IPS DF 6.9 (cell line): ENCODE measurements at regions not wholly inside any gene's neighbourhood (a gene's known extent, or its start where the extent isn't known, plus 50 kb on each side); places are given as distances from the start of the nearest gene placed in this dataset.

Experiments used
- DNase-seq: peaks from one replicate; pipeline ENCODE4 v3.0.0-alpha.2; 2013; ENCODE audit warnings: low read depth, low spot score
- H3K27ac ChIP-seq: one replicate; pipeline ENCODE4 v1.5.1; 2013; ENCODE audit warnings: low read length, control low read depth
- H3K27me3 ChIP-seq: 2 replicates; pipeline ENCODE4 v1.6.1; 2013; ENCODE audit warnings: mild to moderate bottlenecking, low read length; ENCODE audit not compliant: control insufficient read depth, insufficient read depth
- H3K36me3 ChIP-seq: 2 replicates; pipeline ENCODE4 v1.6.1; 2013; ENCODE audit warnings: low read length; ENCODE audit not compliant: control insufficient read depth, insufficient read depth
- H3K4me1 ChIP-seq: 2 replicates; pipeline ENCODE4 v1.6.1; 2013; ENCODE audit warnings: low read length; ENCODE audit not compliant: control insufficient read depth, insufficient read depth
- H3K4me3 ChIP-seq: 2 replicates; pipeline ENCODE4 v1.5.1; 2013; ENCODE audit warnings: mild to moderate bottlenecking, low read length
- H3K9me3 ChIP-seq: 2 replicates; pipeline ENCODE4 v1.6.1; 2013; ENCODE audit warnings: low read length, inconsistent platforms; ENCODE audit not compliant: control insufficient read depth, insufficient read depth
- WGBS: extraction: QIAGEN DNeasy Blood & Tissue Kit; methylation state at CpG from one replicate; pipeline ENCODE4 v1.1.7; 2013; ENCODE audit warnings: mixed read lengths, missing lambda C conversion rate; ENCODE audit not compliant: insufficient read length, insufficient coverage; 5-methylcytosine and 5-hydroxymethylcytosine counted together

DNA sequence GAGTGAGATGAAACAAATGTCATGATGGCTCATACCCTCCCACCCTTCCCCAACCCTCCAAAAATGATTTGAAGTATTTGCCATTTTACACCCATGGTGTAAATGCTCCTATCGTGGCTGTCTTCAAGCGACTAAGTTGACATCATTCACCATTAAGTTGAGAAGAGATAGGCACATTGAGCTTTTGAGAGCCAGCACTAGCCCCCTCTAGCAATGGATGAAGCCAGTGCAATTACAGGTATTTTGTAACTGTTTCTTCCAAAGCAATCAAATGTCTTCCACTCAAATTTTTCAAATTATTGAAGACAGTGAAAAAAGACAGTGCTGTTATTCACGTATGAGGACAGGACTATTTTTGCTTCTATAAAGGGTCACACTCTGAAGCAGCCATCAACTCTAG is 371.5 kb upstream of the KLF4 start:
- Histone ChIP-seq H3K36me3 (no peaks in the 10 kb centered on the region), H3K27ac (no peak overlapping the region), H3K4me3 (no peak overlapping the region), H3K4me1 (no peaks in the 10 kb centered on the region), H3K9me3 (no peaks in the 10 kb centered on the region), H3K27me3 (no peaks in the 10 kb centered on the region)
- no peak for DNase-seq
- WGBS: no CpG with 5 or more reads among the region's 3 CpGs

DNA sequence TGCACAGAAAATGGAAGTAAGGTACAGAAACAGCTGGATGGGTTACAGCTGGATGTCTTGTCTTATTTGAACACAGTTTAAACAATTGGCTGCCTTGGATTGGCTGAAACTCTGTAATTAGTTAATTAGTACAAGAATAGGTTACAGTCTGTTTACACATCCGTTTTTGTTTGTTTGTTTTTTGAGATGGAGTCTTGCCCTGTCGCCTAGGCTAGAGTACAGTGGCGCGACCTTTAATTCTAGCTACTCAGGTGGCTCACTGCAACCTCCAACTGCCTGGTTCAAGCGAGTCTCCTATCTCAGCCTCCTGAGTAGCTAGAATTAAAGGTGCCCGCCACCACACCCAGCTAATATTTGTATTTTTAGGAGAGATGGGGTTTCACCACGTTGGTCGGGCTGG is 368.7 kb upstream of the KLF4 start:
- Histone ChIP-seq H3K9me3 (no peaks in the 10 kb centered on the region; the same call in 1 of the 2 replicates), H3K27me3 (no peaks in the 10 kb centered on the region), H3K4me1 (no peaks in the 10 kb centered on the region), H3K4me3 (no peak overlapping the region), H3K36me3 (no peaks in the 10 kb centered on the region), H3K27ac (no peak overlapping the region)
- no CpG with 5 or more reads among the region's 8 CpGs for WGBS
- no peak for DNase-seq

DNA sequence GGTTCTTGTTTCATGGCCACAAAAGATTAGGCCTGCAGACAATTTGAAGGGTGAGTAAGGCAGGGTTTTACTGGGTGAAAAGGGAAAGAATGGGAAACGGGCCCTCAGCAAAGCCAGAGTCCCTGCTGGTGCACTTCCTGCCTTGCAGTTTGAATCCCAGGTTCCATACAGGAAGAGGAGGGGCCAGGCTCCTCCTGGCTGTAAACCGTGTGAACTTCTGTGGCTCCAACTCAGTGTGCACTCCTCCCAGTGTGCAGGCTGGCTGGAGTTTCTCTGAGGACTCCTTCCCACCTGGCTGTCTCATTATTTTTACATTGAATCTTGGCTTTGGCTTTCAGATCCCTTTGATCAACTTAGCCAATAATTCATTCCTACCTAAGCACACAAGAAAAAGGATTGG is 367.1 kb upstream of the KLF4 start:
- no CpG with 5 or more reads among the region's 2 CpGs for WGBS
- Histone ChIP-seq H3K4me1 (no peaks in the 10 kb centered on the region), H3K27me3 (no peaks in the 10 kb centered on the region), H3K27ac (no peak overlapping the region), H3K4me3 (no peak overlapping the region), H3K36me3 (no peaks in the 10 kb centered on the region), H3K9me3 (no peaks in the 10 kb centered on the region; the same call in 1 of the 2 replicates)
- DNase-seq: no peak

DNA sequence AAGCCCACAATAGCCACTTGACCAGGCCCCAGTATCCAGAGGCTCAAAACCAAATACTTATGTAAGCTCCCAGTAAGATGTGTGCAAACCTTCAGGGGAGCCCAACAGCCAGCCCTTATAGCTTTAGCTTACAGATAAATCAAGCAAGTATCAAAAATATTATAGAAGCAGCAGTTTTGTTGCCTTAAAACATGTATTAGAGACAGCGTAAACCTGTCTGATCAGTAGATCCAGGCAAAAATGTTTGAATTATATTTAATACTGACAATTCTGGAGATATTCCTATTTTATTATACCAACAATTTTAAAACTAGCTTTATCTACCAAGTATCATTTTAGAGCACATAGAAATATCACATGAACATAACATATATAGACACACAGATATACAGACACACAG is 365.6 kb upstream of the KLF4 start:
- no peak overlapping the region for H3K27ac ChIP-seq
- no peaks in the 10 kb centered on the region for H3K27me3 ChIP-seq
- H3K9me3 ChIP-seq: no peaks in the 10 kb centered on the region; the same call in 1 of the 2 replicates
- no peak for DNase-seq
- H3K4me3 ChIP-seq: no peak overlapping the region
- H3K4me1 ChIP-seq: no peaks in the 10 kb centered on the region
- H3K36me3 ChIP-seq: no peaks in the 10 kb centered on the region
- no CpG with 5 or more reads among the region's 1 CpG for WGBS

DNA sequence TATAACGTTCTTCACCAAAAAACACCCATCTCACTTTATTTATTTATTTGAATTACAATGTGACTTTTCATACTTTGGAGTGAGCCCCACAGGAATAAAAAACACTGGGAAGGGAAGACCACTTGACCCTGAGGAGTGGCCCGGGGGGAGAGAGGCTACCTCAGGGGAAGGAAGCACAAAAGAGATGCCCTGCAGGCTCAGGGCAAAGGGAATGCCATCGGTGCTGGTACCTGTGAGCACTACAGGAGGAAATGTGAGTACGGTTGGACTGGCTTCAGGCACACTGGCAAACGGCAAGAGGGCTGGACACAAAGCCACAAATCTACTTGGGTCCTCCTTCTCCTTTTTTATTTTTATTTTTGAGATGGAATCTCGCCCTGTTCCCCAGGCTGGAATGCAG is 363.9 kb upstream of the KLF4 start:
- H3K4me3 ChIP-seq: no peak overlapping the region
- no peaks in the 10 kb centered on the region for H3K4me1 ChIP-seq
- no peaks in the 10 kb centered on the region for H3K27me3 ChIP-seq
- no peak for DNase-seq
- WGBS: 100% methylated on average over 1 of the region's 6 CpGs
- no peaks in the 10 kb centered on the region for H3K36me3 ChIP-seq
- no peak overlapping the region for H3K27ac ChIP-seq
- H3K9me3 ChIP-seq: no peaks in the 10 kb centered on the region; the same call in 1 of the 2 replicates

DNA sequence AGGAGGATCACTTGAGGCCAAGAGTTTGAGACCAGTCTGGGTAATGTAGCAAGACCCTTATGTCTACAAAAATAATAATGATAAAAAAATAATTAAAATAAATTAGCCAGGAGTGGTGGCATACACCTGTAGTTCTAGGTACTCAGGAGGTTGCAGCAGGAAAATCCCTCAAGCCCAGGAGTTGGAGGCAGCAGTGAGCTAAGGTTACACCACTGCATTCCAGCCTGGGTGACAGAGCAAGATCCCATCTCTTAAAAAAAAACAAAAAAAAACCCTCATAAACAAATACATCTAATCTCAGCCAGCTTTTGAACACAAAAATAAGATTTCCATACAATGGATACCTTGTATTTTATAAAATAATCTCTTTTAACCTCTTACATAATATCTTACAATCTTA is 363.3 kb upstream of the KLF4 start:
- DNase-seq: no peak
- no peak overlapping the region for H3K27ac ChIP-seq
- H3K9me3 ChIP-seq: no peaks in the 10 kb centered on the region; the same call in 1 of the 2 replicates
- no peak overlapping the region for H3K4me3 ChIP-seq
- no peaks in the 10 kb centered on the region for H3K36me3 ChIP-seq
- H3K27me3 ChIP-seq: no peaks in the 10 kb centered on the region
- no peaks in the 10 kb centered on the region for H3K4me1 ChIP-seq

DNA sequence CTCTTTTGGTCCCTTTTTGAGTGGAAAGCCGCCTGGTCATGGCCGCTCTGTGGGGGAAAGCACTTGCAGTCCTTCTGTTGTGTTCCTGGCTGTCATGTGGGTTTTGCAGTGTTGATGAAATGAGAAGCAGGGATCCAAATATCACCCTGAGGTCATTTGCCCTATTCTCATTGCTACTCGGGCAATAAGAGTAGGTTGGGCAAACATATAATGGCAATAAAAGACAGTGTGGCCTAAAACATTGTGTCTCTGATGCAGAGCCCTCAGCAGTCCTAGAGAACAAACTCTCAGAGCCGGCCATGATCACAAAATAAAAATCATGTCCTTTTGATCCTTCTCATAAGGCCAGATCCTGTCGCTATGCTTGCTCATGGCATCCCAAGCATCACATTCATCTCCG is 361.1 kb upstream of the KLF4 start:
- WGBS: no CpG with 5 or more reads among the region's 6 CpGs
- Histone ChIP-seq H3K27ac (no peak overlapping the region), H3K27me3 (no peaks in the 10 kb centered on the region), H3K4me3 (no peak overlapping the region), H3K9me3 (no peaks in the 10 kb centered on the region; the same call in 1 of the 2 replicates), H3K4me1 (no peaks in the 10 kb centered on the region), H3K36me3 (no peaks in the 10 kb centered on the region)
- no peak for DNase-seq

DNA sequence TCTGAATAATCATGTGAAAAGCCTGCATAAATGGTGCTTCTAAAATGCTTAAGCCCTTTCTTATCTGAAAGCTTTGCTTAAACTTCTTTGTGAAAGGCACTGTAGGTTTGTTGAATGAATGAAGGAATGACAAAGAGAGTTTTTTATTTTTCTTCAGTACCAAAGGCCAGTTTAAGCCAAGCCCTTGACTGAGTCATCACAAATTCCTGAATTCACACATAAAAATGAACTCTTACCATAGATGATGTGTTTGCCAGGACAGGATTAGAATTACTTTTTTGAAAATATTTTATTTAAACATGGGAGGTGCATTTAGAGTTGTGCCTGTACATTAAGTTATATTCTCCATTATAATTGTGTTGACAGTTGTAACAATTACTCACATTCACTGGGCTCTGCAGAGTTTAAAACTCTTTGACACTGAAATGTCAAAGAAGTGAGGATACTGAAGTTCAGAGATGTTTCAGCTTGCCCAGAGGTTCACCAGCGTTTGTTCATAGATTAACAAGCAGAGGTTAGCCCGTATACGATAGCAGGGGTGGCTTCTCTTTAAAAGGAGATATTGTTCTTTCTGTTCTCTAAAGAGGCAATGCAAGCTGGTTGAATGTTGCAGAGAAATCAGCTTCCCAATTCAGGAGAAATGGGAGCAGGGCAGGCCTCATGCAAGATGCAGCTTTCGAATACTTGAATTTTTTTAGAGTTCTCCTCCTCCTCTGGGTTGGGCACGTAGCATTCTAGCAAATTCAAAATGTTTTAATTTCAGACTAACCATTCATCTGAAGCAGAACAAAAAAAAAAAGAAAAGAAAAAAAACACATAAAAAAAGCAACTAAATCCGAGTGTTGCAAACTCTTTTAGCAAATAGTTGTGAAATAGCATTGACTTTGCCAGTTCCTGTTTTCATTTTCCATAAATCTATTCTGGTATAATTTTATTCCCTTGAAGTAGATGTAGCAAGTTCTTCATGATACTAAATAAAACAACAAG is 358.7 kb upstream of the KLF4 start:
- no peaks in the 10 kb centered on the region for H3K9me3 ChIP-seq
- no peaks in the 10 kb centered on the region for H3K4me1 ChIP-seq
- DNase-seq: no peak
- no peaks in the 10 kb centered on the region for H3K36me3 ChIP-seq
- H3K27me3 ChIP-seq: no peaks in the 10 kb centered on the region
- no peak overlapping the region for H3K27ac ChIP-seq
- no peak overlapping the region for H3K4me3 ChIP-seq
- no CpG with 5 or more reads among the region's 6 CpGs for WGBS

DNA sequence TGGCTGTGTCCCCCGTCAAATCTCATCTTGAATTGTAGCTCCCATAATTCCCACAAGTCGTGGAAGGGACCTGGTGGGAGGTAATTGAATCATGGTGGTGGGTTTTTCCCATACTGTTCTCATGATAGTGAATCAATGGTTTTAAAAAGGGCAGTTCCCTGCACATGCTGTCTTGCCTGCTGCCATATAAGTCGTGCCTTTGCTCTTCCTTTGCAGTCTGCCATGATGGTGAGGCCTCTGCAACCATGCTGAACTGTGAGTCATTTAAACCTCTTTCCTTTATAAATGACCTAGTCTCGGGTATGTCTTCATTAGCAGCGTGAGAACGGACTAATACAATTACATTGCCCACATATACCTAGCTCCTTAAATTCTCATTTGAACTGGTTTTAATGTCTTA is 353.0 kb upstream of the KLF4 start:
- Histone ChIP-seq H3K27me3 (no peaks in the 10 kb centered on the region), H3K4me3 (no peak overlapping the region), H3K4me1 (no peaks in the 10 kb centered on the region), H3K36me3 (no peaks in the 10 kb centered on the region), H3K9me3 (no peaks in the 10 kb centered on the region), H3K27ac (no peak overlapping the region)
- no CpG with 5 or more reads among the region's 6 CpGs for WGBS
- no peak for DNase-seq

DNA sequence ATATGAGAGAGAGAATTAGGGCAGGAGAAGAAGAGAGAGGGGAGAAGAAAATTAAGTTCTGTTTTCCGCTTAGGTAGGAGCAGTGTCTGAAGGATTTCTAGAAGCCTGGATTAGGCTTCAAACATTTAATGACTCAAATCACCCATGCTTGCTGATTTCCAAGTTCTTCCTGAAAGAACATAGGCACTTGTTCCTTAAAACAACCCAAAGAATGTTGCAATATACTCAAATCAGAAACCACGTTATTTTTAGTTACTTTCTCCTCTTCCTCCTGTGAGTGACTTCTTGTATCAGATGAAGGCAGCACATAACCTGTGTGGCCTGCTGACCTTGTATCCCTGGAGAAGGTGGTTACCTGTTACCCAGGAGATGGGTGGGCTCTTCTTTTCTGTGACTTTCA is 351.5 kb upstream of the KLF4 start:
- DNase-seq: no peak
- Histone ChIP-seq H3K27me3 (no peaks in the 10 kb centered on the region), H3K9me3 (no peaks in the 10 kb centered on the region), H3K4me3 (no peak overlapping the region), H3K36me3 (no peaks in the 10 kb centered on the region), H3K27ac (no peak overlapping the region), H3K4me1 (no peaks in the 10 kb centered on the region)
- no CpG with 5 or more reads among the region's 2 CpGs for WGBS

DNA sequence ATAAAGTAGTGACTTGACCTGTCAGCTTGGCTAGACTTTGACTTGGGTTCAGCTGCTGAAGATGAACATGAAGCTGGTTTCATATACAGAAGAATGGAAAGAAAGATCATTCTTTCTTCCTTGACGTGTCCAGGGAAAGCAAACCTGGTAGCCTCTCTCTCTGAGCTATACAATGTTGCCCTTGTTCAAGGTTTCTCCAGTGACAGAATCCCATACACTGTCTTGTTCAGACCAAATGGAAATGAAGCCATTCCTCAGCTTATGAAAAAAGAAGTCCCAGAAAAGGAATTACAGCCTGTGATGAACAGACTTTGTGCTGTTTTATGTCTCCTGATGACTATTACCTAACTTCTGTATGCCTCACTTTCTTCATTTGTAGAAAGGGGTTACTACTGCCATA is 349.8 kb upstream of the KLF4 start:
- H3K27me3 ChIP-seq: no peaks in the 10 kb centered on the region
- DNase-seq: no peak
- H3K36me3 ChIP-seq: no peaks in the 10 kb centered on the region
- H3K9me3 ChIP-seq: no peaks in the 10 kb centered on the region
- H3K27ac ChIP-seq: no peak overlapping the region
- H3K4me1 ChIP-seq: no peaks in the 10 kb centered on the region
- no CpG with 5 or more reads among the region's 1 CpG for WGBS
- H3K4me3 ChIP-seq: no peak overlapping the region
